GM21528 (cell line): ENCODE measurements at regions not wholly inside any gene's neighbourhood (a gene's known extent, or its start where the extent isn't known, plus 50 kb on each side); places are given as distances from the start of the nearest gene placed in this dataset.
"Not testable (repeated sequence)": the region's sequence is repeated elsewhere in the genome, so short reads cannot be mapped to it uniquely, and the experiment has no call there.

Experiments used
- ATAC-seq: cut with Tn5 transposase; IDR thresholded peaks from one replicate; pipeline ENCODE4 v1.9.1; 2021; ENCODE audit warnings: mild to moderate bottlenecking, moderate library complexity; ENCODE audit not compliant: unreplicated experiment, low FRiP score

GRCh38 chr6:47180633-47181032, 129.1 kb downstream of the TNFRSF21 start:
- no peak for ATAC-seq

- no peak for ATAC-seq
Observed at GRCh38 chr6:47179286-47179685, 130.4 kb downstream of the TNFRSF21 start.

- no peak for ATAC-seq
Observed at GRCh38 chr6:47175656-47176055, 133.5 kb upstream of the ADGRF1 start.

GRCh38 chr6:47174502-47175023, 132.4 kb upstream of the ADGRF1 start:
- ATAC-seq, result no peak

- not testable (repeated sequence) for ATAC-seq
Observed at GRCh38 chr6:47174063-47174462, 131.9 kb upstream of the ADGRF1 start.

GRCh38 chr6:47173145-47173544, 131.0 kb upstream of the ADGRF1 start:
- not testable (repeated sequence) for ATAC-seq

- no peak for ATAC-seq
Observed at GRCh38 chr6:47170617-47170947, 128.4 kb upstream of the ADGRF1 start.

GRCh38 chr6:47169785-47170616, 127.9 kb upstream of the ADGRF1 start:
- ATAC-seq, result no peak

GRCh38 chr6:47168180-47168579, 126.0 kb upstream of the ADGRF1 start:
- ATAC-seq, result no peak

- no peak for ATAC-seq
Observed at GRCh38 chr6:47165918-47166317, 123.8 kb upstream of the ADGRF1 start.

GRCh38 chr6:47164877-47165276, 122.7 kb upstream of the ADGRF1 start:
- ATAC-seq, result no peak

GRCh38 chr6:47163536-47163935, 121.4 kb upstream of the ADGRF1 start:
- ATAC-seq, result no peak

- no peak for ATAC-seq
Observed at GRCh38 chr6:47162793-47163192, 120.7 kb upstream of the ADGRF1 start.

- no peak for ATAC-seq
Observed at GRCh38 chr6:47162231-47162630, 120.1 kb upstream of the ADGRF1 start.

GRCh38 chr6:47161176-47161687, 119.1 kb upstream of the ADGRF1 start:
- ATAC-seq, result no peak

- ATAC-seq, result no peak
Observed at GRCh38 chr6:47160702-47161101, 118.6 kb upstream of the ADGRF1 start.

- no peak for ATAC-seq
Observed at GRCh38 chr6:47159763-47160162, 117.6 kb upstream of the ADGRF1 start.

GRCh38 chr6:47157653-47158219, 115.6 kb upstream of the ADGRF1 start:
- no peak for ATAC-seq

GRCh38 chr6:47157063-47157462, 114.9 kb upstream of the ADGRF1 start:
- no peak for ATAC-seq

GRCh38 chr6:47156196-47156595, 114.1 kb upstream of the ADGRF1 start:
- no peak for ATAC-seq

GRCh38 chr6:47153404-47153755, 111.2 kb upstream of the ADGRF1 start:
- ATAC-seq, result no peak
